GM18858 (cell line): ENCODE measurements at regions not wholly inside any gene's neighbourhood (a gene's known extent, or its start where the extent isn't known, plus 50 kb on each side); places are given as distances from the start of the nearest gene placed in this dataset.

ENCODE experiments used
- ATAC-seq: cut with Tn5 transposase; IDR thresholded peaks from one replicate; pipeline ENCODE4 v1.9.1; 2021; ENCODE audit not compliant: unreplicated experiment

- ATAC-seq, result no peak
Measured at GRCh38 chrX:109927663-109928273, 75.1 kb upstream of the TMEM164 start.

- ATAC-seq, result no peak
Measured at GRCh38 chrX:109928596-109929335, 74.1 kb upstream of the TMEM164 start.

- no peak for ATAC-seq
Measured at GRCh38 chrX:109931677-109932076, 71.2 kb upstream of the TMEM164 start.

GRCh38 chrX:109934434-109934833, 68.5 kb upstream of the TMEM164 start:
- ATAC-seq, result no peak

- ATAC-seq, result no peak
Measured at GRCh38 chrX:109934935-109935334, 68.0 kb upstream of the TMEM164 start.

GRCh38 chrX:109936114-109936513, 66.8 kb upstream of the TMEM164 start:
- no peak for ATAC-seq

- ATAC-seq, result no peak
Measured at GRCh38 chrX:109936598-109936997, 66.3 kb upstream of the TMEM164 start.

GRCh38 chrX:109939498-109939897, 63.4 kb upstream of the TMEM164 start:
- no peak for ATAC-seq

GRCh38 chrX:109940411-109940810, 62.5 kb upstream of the TMEM164 start:
- ATAC-seq, result no peak

GRCh38 chrX:109943092-109943739, 59.7 kb upstream of the TMEM164 start:
- ATAC-seq, result no peak

- no peak for ATAC-seq
Measured at GRCh38 chrX:109943740-109944092, 59.2 kb upstream of the TMEM164 start.

GRCh38 chrX:109952050-109952449, 50.9 kb upstream of the TMEM164 start:
- no peak for ATAC-seq

- ATAC-seq, result peak; percentile 77
Measured at GRCh38 chrX:109952985-109953905, 49.7 kb upstream of the TMEM164 start.
